ENCODE measurements at regions not wholly inside any gene's neighbourhood (a gene's known extent, or its start where the extent isn't known, plus 50 kb on each side); places are given as distances from the start of the nearest gene placed in this dataset.

DNA sequence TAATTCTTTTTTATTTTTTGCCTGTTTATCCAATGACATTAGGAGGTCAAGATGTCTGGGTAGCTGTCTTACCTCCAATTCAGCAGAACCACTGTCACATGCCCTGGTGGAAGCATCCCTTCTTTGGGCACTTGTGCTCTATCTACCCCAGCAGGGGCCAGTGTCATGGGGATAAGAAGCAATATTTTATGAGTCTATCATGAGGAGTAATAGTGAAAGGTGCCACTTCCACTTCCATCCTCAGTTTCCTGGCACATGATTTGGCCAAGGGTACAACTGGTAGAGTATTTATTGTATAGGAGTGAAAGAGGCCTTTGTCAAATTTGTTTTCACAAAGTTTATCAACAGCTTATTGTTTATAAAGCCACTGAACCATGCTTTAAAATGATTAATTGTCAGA is 112.5 kb downstream of the CCDC71L start:
- no peak for DNase-seq (ENCODE audit: low read depth)
- TF ChIP-seq, protein P1, sequence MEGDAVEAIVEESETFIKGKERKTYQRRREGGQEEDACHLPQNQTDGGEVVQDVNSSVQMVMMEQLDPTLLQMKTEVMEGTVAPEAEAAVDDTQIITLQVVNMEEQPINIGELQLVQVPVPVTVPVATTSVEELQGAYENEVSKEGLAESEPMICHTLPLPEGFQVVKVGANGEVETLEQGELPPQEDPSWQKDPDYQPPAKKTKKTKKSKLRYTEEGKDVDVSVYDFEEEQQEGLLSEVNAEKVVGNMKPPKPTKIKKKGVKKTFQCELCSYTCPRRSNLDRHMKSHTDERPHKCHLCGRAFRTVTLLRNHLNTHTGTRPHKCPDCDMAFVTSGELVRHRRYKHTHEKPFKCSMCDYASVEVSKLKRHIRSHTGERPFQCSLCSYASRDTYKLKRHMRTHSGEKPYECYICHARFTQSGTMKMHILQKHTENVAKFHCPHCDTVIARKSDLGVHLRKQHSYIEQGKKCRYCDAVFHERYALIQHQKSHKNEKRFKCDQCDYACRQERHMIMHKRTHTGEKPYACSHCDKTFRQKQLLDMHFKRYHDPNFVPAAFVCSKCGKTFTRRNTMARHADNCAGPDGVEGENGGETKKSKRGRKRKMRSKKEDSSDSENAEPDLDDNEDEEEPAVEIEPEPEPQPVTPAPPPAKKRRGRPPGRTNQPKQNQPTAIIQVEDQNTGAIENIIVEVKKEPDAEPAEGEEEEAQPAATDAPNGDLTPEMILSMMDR (IDR thresholded peaks at IDR 0.05; ENCODE audit: low read depth, low read length, missing control alignments), result no peak
- no peak overlapping the region for H3K4me3 ChIP-seq (ENCODE audit: low read depth, low read length)

DNA sequence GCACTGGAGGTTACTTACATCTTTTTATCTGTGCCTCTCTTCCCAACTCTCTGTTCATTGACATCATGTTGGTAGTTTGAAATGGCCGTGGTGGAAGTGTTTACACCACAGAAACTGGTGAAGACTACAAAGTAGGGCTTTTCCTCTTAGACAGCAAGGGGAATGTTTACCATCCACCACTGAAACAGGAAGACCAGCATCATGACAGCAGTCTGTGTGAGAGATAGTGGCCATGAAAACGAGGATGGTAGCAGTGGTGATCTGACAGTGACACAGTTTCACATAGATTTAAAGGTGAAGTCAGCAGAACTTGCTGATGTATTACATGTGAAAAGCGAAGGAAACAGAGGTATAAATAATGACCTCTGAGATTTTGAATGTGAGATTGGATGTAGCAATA is 115.7 kb downstream of the CCDC71L start:
- H3K4me3 ChIP-seq (ENCODE audit: low read depth, low read length), result no peak overlapping the region
- DNase-seq (ENCODE audit: low read depth), result no peak

DNA sequence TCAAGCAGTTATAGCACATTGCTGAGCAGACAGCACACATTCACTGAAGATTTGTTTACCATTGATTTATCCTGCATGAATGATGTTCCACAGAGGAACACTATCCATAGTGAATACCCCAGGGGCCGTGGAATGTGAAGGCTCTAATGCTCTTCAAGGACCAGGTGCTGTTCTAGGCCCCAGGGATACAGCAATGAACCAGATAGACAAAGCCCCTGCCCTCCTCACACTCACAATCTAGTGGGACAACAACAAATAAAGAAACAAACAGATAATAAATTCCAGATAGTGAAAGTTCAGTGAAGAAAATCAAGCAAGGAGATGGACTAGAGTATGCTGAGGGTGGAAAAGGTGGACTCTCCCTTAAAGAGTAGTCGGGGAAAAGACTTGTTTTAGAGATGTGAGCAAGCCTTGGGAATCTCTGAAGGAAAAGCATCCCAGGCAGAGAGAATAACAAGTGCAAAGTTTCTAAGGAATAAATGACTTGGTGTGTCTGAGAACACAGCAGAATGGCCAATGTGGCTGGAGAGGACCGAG is 117.7 kb downstream of the CCDC71L start:
- no peak overlapping the region for H3K4me3 ChIP-seq (ENCODE audit: low read depth, low read length)
- TF ChIP-seq, protein P1 (IDR thresholded peaks at IDR 0.05; ENCODE audit: low read depth, low read length, missing control alignments), result no peak
- no peak for DNase-seq (ENCODE audit: low read depth)

More for the DNA sequence above, 115.7 kb downstream of the CCDC71L start:
- TF ChIP-seq, protein P1 (IDR thresholded peaks at IDR 0.05; ENCODE audit: low read depth, low read length, missing control alignments), result no peak

DNA sequence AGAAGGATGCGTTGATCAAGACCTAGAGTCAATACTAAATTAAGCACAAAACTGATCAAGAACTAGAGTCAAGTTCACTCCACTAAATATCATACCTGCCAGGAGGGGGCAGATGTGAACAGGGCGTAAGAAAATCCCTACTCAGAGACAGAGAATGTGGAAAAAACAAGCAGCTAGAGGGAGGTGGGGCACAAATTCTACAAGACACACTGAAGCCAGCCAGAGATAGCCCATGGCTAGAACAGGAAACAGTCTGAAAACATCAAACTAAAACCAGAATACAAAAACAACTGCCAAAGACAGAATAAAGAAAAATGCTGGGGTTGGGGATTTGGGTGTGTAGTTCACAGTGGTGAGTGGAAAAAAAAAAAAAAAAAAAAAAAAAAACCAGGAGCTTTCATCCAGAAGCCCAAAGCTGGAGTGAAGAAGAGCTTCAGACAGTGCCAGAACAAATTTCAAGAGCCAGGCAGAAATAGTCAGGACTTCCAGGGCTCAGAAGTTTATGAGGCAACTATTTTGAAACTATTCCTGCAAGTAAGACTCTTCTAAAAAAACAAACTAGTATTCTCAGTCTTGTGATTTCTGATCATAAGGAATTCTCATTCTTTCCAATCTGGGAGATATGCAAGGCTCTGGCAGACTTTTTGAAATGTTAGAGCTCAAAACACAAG is 118.3 kb downstream of the CCDC71L start:
- no peak overlapping the region for H3K4me3 ChIP-seq (ENCODE audit: low read depth, low read length)
- peak; percentile 67 for DNase-seq (ENCODE audit: low read depth)
- TF ChIP-seq, protein P1 (IDR thresholded peaks at IDR 0.05; ENCODE audit: low read depth, low read length, missing control alignments), result peak; percentile 68

DNA sequence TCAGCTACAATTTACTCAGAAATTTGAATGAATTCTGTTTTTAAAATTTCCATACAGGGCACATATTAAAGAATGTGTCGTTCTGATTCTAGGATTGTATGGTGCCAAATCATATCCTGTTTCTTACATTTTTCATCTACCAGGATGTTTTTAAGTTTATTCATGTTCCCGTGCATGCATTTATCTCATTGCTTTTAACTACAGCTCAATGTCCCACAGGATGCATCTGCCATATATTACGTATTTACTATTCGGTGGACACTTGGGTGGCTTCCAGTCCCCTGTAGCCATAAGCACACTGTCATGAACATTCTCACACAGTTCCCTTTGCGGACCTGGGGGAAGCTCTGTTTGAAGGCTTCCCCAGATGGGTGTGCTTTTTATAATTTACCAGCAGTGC is 122.3 kb downstream of the CCDC71L start:
- DNase-seq (ENCODE audit: low read depth), result no peak
- no peak overlapping the region for H3K4me3 ChIP-seq (ENCODE audit: low read depth, low read length)
- TF ChIP-seq, protein P1 (IDR thresholded peaks at IDR 0.05; ENCODE audit: low read depth, low read length, missing control alignments), result no peak

DNA sequence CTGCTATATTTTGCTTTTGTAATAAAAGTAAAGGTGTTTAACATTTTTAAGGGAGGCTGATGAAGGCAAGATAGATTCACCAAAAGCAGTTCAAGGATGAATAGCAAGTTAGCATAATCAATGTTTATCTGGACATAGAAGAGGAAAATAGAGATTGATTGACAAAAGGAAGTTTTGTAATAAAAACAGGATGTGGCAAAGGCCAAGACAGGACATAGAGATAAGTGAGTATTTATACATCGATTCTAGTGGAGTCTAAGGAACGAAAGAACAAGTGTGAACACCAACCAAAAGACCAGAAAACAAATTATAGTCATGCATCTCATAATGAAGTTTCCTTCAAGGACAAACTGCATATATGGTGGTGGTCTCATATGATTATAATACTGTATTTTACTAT is 123.8 kb downstream of the CCDC71L start:
- DNase-seq (ENCODE audit: low read depth), result no peak
- TF ChIP-seq, protein P1 (IDR thresholded peaks at IDR 0.05; ENCODE audit: low read depth, low read length, missing control alignments), result no peak

DNA sequence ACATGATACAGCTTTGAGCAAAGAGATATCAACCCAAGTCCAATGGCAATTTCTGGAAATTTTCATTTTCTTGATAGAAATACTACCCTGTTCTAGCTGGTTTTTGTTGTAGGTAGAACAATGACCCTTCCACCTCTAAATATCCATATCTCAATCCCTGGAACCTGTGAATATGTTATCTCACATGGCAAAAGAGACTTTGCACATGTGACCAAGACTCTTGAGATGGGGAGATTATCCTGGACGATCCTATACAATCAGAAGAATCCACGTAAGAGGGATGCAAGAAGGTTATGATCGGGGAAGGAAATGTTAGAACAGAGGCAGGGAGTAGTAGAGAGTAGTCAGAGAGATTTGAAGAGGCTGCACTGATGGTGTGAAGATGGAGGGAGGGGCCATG is 124.9 kb downstream of the CCDC71L start:
- no peak overlapping the region for H3K4me3 ChIP-seq (ENCODE audit: low read depth, low read length)
- DNase-seq (ENCODE audit: low read depth), result no peak
- TF ChIP-seq, protein P1 (IDR thresholded peaks at IDR 0.05; ENCODE audit: low read depth, low read length, missing control alignments), result no peak

More for the DNA sequence above, 123.8 kb downstream of the CCDC71L start:
- no peak overlapping the region for H3K4me3 ChIP-seq (ENCODE audit: low read depth, low read length)
